ENCODE measurements at regions not wholly inside any gene's neighbourhood (a gene's known extent, or its start where the extent isn't known, plus 50 kb on each side); places are given as distances from the start of the nearest gene placed in this dataset.
"Not testable (repeated sequence)": the region's sequence is repeated elsewhere in the genome, so short reads cannot be mapped to it uniquely, and the experiment has no call there.

- DNase-seq (ENCODE audit: low read depth in 2 of 2): no peak
These were observed 134.8 kb downstream of the RTP5 start for GRCh38 chr2:242004223-242004901.

DNA sequence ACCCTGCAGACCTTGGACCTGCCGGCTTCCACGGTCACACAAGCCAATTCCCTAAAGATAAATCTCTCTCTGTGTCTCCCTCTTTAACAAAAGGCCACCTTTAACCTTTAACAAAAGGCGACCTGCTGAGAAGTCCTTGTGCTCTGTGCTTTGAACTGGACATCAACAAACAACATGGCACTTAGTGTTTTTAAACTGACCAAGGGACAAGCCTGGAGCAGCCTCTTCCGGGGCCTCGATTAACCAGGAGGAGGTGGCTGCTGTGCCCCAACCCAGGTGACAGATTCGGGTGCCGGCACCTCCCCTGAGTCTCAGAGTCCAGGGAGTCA, 135.3 kb downstream of the RTP5 start:
- no peak for DNase-seq (ENCODE audit: low read depth in 2 of 2)

DNA sequence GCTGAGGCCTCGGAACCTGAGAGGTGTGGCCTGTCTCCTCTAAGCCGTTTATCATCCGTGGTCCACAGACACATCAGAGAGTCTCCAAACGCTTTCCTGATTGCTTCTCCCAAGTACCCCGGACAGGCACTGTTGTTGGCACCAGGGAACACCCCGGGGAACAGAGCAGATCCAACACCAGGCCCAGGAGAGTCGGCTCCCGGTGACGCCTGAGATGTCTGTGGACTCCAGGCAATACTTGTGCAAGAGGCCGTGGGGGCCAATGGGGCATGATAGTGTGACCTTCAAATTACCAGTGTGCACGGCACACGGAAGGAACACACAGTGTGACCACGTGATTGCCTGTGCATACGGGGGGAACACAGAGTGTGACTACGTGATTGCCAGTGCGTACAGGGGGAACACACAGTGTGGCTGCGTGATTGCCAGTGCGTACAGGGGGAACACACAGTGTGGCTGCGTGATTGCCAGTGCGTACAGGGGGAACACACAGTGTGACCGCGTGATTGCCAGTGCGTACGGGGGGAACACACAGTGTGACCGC, 136.6 kb downstream of the RTP5 start:
- not testable (repeated sequence) for DNase-seq (ENCODE audit: low read depth in 2 of 2)

GRCh38 chr2:242008908-242009307, 139.4 kb downstream of the RTP5 start:
- DNase-seq (ENCODE audit: low read depth in 2 of 2): not testable (repeated sequence)

GRCh38 chr2:242009846-242010245, 140.3 kb downstream of the RTP5 start:
- not testable (repeated sequence) for DNase-seq (ENCODE audit: low read depth in 2 of 2)

DNA sequence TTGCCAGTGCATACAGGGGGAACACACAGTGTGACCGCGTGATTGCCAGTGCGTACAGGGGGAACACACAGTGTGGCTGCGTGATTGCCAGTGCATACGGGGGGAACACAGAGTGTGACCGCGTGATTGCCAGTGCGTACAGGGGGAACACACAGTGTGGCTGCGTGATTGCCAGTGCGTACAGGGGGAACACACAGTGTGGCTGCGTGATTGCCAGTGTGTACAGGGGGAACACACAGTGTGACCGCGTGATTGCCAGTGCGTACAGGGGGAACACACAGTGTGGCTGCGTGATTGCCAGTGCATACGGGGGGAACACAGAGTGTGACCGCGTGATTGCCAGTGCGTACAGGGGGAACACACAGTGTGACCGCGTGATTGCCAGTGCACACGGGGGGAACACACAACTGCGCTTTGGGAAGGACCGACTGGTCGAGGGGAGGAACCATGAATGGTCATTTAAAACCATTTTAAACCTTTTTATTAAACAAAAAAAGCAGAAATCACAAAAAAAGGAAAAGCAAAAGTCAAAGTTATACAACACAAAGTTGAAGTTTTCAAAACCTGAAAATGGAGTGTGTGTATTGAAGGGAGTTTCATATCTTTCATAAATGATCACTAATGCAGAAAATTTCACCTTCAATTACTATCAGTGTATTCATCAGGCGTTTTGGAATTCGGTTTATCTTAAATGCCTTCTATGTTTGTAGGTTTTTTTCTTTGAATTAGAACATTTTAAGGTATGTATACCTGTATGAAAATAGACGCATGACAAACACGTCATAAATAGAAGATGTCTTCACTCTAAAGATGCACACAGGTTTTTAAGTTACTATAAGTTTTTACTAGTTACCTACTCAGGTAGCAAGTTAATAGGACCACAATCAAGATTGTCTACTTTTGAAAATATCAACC, 141.0 kb downstream of the RTP5 start:
- DNase-seq (ENCODE audit: low read depth in 2 of 2): not testable (repeated sequence)

DNA sequence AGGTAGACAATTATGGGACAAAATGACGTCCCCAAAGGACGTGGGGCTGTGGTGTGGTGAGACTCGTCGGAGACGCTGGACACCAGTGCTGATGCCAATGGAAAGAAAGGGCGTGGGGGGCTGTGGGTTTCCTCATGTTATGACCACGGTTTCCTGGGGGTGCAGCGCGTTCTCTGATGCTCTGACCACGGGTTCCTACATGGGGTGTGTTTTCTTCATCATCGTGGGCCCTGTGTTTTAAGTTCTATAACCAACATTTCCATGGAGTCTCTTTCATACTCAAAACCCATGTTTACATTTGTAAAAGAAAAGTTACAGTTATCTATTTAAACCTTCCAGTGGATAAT, 141.6 kb downstream of the RTP5 start:
- no peak for DNase-seq (ENCODE audit: low read depth in 2 of 2)

GRCh38 chr2:242011516-242011915, 142.0 kb downstream of the RTP5 start:
- DNase-seq (ENCODE audit: low read depth in 2 of 2): no peak

- no peak for DNase-seq (ENCODE audit: low read depth in 2 of 2)
These were observed 142.6 kb downstream of the RTP5 start for GRCh38 chr2:242011991-242012764.

GRCh38 chr2:242012956-242013764, 143.6 kb downstream of the RTP5 start:
- no peak for DNase-seq (ENCODE audit: low read depth in 2 of 2)

DNA sequence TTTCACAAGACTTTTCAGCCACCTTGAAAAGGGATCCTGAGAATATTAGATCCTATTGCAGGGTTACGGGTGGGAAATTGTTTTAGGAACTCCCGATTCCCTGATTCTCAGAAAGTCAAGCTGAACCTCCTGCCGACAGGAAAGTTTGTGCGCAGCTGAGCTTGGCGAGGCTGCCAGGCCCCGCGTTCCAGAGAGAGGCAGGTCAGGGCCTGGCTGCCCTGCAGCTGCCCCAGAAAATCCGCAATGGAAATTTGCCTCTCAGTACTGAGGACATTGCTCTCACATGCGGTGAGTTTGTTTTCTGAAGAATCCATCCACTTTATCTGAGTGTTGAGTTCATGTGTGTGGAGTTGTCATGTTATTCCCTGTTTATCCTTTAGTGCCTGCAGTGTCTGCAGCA, 144.2 kb downstream of the RTP5 start:
- no peak for DNase-seq (ENCODE audit: low read depth in 2 of 2)

DNA sequence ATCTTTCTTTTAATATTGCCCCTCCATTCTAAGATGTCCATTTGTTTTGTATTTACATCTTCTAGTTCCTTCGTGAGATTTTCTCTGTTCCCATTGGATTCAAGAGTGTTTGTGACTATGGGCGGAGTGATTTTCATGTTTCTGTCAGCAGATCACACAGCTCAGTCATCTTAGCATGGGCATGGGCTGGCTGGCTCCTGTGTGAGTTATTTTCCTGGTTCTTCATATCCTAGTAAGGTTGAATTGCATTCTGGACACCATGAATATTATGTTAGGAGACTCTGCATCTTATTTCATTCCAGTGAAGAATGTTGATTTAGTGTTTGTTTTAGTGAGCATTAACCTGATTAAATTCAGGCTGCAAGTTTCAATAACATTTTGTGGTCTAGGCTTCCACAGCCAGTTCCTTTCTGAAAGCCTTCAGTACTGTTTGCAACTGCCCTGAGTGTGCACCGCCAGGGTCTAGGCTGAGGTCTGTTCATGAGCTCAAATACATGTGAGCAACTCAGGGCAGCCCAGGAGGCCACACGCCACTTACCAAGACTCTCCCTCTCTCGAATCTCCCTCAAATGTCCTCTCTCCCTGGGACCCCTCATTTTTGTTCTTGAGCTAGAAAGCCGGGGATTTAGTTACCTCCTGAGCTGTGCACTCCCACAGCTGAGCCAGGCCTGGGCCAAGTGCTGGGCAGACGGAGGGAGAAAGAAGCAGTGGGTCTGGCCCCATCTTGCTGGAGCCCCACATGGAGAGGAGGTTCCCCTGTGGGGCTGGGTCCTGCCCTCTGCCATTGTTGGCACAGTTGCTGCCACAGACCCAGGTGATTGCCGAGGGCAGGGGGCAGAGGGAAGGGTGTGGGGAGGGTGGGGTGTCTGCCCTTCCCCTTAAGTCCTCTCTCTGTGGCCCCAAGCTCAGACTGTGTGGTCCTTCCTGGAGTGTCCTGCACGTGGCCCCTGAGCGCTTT, 145.9 kb downstream of the RTP5 start:
- no peak for DNase-seq (ENCODE audit: low read depth in 2 of 2)

- no peak for DNase-seq (ENCODE audit: low read depth in 2 of 2)
These were observed 147.6 kb downstream of the RTP5 start for GRCh38 chr2:242017086-242017485.

- DNase-seq (ENCODE audit: low read depth in 2 of 2): not testable (repeated sequence)
These were observed 148.9 kb downstream of the RTP5 start for GRCh38 chr2:242018416-242018815.

GRCh38 chr2:242019344-242019743, 149.8 kb downstream of the RTP5 start:
- DNase-seq (ENCODE audit: low read depth in 2 of 2): no peak

- DNase-seq (ENCODE audit: low read depth in 2 of 2): peak in 1 of 2 experiments; percentile 4
These were observed 150.9 kb downstream of the RTP5 start for GRCh38 chr2:242020196-242021004.

DNA sequence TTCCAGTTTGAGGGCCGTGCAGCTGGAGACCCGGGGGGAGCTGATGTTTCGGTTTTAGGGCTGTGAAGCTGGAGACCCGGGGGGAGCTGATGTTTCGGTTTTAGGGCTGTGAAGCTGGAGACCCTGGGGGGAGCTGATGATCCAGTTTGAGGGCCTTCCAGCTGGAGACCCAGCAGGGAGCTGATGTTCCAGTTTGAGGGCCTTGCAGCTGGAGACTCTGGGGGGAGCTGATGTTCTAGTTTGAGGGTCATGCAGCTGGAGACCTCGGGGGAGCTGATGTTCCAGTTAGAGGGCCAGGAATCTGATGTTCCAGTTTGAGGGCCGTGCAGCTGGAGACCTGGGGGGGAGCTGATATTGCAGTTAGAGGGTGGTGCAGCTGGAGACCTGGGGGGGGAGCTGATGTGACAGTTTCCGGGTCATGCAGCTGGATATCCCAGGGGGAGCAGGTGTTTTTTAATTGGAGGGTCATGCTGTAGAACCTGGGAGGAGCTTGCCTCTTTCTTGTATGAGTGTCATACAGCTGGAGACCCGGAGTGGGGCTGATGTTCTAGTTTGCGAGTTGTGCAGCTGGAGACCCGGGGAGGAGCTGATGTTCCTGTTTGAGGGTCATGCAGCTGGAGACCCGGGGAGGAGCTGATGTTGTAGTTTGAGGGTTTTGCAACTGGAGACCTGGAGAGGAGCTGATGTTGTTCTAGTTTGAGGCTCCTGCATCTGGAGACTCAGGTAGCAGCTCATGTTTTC, 153.2 kb downstream of the RTP5 start:
- DNase-seq (ENCODE audit: low read depth in 2 of 2): no peak

- no peak for DNase-seq (ENCODE audit: low read depth in 2 of 2)
These were observed 155.3 kb downstream of the RTP5 start for GRCh38 chr2:242024751-242025355.

All from fibroblast of skin of left quadriceps (primary cell).